NCI-H526 treated with DMSO at 0.1 percent for 48 hours (cell line): ENCODE measurements at regions not wholly inside any gene's neighbourhood (a gene's known extent, or its start where the extent isn't known, plus 50 kb on each side); places are given as distances from the start of the nearest gene placed in this dataset.

ENCODE experiments used
- DNase-seq: peaks from one replicate; lab custom pipeline; 2025; lab: John Stamatoyannopoulos, UW

DNA sequence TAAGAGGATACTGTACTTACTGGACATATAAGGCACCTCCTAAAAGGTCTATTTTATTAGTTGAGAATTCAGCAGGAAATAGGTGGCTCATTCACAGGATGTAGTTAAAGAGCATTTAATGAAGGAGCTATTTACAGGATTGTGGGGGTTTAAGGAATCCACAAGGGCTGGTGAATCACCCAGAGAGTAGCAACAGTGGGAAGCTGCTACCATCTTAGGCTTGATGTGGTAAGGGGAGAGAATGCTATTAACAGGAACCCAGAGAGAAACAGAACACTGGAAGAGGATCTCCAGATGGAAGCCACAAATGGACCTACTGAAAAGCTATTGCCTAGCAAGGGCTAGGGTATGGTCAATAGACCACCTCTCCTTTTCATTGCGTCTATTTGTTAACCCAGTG lies 52.0 kb upstream of the COL11A1 start:
- no peak for DNase-seq
